HG03139 (cell line): ENCODE measurements at regions not wholly inside any gene's neighbourhood (a gene's known extent, or its start where the extent isn't known, plus 50 kb on each side); places are given as distances from the start of the nearest gene placed in this dataset.
"Not testable (repeated sequence)": the region's sequence is repeated elsewhere in the genome, so short reads cannot be mapped to it uniquely, and the experiment has no call there.

Experiments
- ATAC-seq: cut with Tn5 transposase; IDR thresholded peaks from one replicate; pipeline ENCODE4 v1.9.1; 2021; ENCODE audit not compliant: unreplicated experiment

DNA sequence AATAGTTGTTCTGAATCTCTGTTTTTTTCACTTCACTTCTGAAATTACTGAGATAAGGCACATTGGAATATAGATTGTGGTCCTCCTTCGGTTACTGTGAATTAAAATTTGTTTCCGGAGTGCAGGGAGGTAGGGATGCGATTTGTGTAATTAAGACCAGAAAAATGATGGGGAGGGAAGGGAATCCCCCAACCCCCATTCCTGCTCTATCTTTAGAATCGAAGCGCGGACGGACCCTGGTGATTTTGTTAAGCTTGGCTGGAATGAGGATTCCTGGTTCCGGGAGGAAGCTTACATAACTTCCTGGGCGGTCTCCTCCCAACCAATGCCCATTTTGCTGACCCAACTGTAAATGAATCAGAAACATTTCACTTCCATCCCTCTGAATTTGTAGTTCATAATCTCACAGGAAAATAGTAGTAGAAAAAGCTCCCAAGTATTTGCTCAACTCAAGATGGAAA is 220.1 kb upstream of the MSX2 start:
- no peak for ATAC-seq

GRCh38 chr5:174505621-174506020 is 218.8 kb upstream of the MSX2 start:
- no peak for ATAC-seq

DNA sequence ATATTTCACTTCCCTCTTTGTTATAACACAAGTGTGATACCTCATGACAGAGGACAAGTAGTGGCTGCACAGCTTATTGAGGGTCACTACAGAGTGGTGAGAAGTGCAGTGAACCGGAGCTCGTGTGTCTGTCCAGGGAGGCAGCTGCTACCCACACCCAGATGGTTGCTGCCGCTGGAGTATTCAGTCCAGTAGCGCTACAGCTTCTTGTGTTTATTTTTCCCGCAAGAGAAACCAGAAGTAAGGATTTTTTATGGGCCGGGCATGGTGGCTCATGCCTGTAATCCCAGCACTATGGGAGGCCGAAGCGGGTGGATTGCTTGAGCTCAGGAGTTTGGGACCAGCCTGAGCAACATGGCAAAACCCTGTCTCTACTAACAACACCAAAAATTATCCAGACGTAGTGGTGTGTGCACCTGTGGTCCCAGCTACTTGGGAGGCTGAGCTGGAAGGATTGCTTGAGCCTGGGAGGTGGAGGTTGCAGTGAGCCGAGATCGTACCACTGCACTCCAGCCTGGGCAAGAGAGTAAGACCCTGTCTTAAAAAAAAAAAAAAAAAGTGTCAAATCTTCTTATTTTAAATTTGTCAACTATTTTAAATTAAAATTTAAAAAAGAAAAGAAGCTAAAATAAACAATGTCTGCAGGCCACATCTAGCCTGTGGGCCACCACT is 213.5 kb upstream of the MSX2 start:
- ATAC-seq = not testable (repeated sequence)

DNA sequence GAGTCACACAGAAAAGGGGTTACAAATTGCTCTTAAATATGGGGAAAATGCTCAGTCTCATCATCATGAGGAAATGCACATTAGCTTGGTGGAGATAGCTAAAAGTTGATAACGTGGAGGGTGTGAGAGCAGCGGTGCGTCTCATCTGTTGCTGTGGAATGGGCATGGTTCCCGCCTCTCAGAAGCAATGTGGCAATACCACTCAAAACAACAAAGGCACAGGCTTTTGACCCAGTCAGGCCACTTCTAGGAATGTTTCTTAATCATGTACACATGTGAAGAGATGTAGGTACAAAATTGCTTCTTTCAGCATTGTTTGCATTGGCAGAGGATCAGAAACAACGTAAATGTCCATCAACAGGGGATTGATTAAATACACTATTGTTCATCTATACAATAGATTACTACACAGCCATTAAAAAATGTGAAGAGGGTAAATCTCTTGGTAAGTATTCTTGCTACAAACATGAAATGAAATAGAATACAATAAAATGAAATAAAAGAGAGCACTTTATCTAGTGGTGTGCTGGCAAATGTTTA is 212.6 kb upstream of the MSX2 start:
- no peak for ATAC-seq

DNA sequence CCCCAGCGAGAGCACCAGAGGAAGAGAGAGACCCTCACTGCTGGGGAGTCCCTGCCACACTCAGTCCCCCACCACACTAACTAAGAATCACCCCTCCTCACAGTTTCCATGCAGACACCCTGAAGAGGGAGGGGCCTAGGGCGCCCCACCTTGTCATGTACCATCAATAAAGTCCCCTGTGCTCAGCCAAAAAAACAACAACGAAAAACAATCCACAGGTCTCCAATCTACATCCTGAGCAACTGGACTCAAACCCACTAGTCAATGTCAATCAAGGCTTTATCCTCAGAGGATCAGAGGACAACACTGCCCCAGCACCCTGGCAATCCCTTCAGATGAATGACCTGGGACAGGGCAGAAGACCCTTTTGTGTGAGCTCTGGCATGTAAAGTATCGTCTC is 210.1 kb upstream of the MSX2 start:
- no peak for ATAC-seq

- no peak for ATAC-seq
Measured at GRCh38 chr5:174514983-174515394, 209.4 kb upstream of the MSX2 start.

DNA sequence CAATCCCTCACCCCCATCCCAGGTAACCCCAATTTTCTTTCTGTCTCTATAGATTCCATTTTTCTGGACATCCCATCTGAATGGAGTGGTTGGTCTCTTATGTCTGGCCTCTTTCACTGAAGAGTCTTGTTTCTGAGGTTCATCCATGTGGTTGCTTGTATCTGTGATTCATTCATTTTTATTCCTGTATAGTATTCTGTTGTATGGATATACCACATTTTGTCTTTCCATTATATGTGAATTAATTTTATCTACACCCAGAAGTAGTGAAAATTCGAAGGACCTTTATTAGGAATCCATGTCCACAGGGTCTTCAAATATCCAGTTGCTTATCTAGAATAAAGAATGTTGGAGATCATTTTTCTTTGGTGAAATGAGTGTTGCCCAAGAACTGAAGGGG is 207.6 kb upstream of the MSX2 start:
- ATAC-seq = no peak

DNA sequence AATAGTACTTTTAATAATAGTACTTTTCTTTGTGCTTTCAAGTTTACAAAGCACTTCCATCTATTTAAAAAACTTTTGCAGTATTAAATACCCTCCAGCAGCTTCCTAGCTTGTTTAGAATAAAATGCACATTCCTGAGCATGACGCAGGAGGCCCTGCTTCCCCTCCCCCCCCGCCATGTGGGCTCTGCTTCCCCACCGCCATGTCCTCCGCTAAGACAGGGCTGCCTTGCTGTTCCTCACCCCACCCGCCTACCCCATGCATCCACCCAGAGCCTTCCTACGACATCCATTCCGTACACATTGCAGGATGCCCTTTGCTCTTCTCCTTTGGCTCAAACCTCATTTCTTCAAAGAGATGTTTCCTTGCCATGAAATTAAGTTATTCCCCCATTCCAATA is 205.9 kb upstream of the MSX2 start:
- no peak for ATAC-seq

DNA sequence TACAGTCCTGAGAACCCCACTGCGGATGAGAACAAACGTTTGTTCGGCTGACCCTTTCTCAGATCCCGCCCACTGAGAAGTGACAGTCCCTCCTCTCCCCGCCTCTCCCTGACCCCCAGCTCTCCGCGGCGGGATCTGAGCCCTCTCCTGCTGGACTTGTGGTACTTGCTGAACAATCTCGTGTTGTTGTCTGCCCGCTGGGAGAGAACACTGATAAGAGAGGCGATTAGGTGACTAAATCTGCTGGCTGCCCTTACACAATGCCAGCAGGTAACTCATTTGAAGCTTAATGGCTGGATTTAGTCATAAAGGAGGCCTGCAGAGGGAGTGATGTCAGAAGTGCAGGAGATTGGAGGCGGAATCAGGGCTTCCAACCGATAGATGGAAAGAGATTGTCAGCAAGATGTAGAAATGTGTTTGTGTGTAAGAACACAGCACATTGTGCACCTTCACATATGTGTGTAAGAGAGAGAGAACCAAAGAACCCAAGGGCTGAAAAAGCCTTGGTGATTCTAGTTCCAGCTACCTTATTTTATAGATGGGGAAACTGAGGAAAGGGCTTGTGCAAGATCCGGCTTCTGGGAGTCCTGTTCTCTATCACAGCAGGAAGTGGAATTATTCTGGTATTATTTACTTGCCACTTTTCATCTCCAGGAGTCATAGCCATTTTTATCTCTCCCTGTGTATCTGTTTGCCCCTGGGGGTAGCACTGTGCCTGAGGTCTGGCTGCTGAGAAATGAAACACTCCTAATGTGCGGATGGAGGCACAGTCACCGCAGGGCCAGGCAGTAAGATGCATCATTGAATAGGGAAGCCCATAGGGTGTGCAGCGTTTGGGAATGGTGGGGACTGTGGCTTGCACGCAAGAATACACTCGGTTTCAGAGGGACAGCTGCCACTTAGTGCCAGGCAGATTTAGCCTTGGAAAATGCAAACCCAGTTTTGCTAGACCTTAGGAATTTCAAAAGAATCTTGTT is 203.7 kb upstream of the MSX2 start:
- no peak for ATAC-seq

DNA sequence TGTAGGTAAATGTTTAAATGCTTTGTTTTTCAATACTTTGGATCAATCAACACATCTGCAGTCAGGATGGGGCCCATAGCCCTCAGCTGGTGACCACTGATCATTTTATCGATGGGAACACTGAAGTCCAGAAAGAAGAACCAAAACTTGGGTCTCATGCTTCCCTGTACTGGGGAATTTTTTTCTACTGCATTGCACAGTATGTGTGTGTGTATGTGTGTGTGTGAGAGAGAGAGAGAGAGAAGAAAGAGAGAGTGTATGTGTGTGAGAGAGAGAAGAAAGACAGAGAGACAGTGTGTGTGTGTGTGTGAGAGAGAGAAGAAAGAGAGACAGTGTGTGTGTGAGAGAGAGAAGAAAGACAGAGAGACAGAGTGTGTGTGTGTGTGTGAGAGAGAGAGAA is 202.9 kb upstream of the MSX2 start:
- no peak for ATAC-seq

GRCh38 chr5:174522480-174523260 is 201.7 kb upstream of the MSX2 start:
- no peak for ATAC-seq

DNA sequence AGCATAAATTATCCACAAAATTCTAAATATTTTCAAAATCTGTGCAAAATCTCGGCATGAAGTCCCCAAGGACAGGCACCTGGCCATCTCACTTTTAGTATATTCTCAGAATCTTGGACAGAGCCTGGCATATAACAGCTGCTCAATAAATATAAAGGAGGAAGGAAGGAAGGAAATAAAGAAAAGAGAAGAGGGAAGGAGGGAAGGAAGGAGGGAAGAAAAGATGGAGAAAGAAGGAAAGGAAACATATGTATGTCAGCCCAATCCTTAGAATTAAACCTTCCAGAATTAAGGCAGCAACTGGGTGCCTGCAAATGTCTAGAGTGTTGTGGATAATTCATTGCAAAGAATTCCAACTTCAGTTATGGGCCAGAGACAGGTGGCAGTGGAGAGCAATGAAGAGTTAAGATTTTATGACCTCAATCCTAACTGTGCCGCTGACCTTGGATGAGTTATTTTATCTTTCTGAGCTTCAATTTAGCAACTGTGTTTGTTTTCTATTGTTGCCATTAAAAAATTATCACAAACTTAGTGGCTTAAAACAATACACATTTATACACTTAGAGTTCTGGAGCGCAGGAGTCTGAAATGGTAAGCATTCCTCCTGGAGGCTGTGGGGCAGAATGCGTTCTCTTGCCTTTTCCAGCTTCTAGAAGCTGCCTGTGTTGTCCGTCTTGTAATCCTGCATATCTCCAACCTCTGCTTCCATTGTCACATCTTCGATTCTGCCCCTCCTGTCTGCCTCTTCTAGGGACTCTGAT is 200.9 kb upstream of the MSX2 start:
- ATAC-seq = no peak

GRCh38 chr5:174524351-174524750 is 200.0 kb upstream of the MSX2 start:
- no peak for ATAC-seq

DNA sequence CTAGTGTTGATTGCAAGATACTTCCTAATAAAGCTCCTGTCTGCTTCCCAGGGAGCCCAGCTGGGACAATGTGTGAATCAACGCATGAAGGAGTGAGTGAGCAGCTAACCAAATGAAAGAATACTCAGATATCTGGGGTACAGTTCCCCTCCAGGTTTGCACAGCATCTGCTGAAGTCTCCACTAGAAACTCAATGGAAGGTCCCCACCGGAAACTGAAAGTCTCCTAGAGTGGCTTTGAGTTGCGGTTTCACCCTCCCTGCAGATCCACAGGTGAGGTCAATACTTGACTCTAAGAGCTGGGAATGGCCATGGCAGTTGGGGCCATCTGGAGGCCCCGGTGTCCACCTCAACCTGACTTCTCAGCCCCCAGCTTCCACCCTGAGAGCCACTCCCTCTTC is 198.2 kb upstream of the MSX2 start:
- no peak for ATAC-seq

DNA sequence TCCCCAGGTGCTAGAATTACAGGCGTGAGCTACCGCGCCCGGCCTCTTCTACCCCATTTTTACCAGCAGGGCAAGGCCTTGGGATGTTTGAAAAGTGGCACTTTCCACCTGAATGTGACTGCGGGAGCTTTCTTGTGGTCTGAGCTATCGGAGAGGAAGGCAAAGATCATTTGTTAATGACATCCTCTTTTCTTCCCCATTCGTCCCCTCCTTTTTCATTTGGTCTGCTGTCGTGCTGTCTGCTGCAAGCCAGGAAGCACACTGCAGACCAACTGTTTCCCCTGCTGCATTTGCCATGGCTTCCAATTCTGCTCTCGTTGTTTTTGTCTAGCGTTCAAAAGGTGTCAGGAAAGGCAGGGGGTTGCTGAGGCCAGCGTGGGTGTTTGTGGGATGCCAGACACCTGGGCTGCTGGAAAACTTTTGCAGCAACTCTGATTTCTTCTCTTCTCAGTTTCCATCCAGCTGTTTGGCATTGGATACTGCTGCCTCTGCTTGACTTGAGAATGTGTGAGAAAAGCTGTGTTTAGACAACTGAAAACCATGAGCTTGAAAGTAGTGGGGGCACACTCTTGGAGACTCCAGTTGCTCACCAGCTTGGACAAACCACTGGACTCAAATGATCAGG is 196.4 kb upstream of the MSX2 start:
- ATAC-seq = no peak

DNA sequence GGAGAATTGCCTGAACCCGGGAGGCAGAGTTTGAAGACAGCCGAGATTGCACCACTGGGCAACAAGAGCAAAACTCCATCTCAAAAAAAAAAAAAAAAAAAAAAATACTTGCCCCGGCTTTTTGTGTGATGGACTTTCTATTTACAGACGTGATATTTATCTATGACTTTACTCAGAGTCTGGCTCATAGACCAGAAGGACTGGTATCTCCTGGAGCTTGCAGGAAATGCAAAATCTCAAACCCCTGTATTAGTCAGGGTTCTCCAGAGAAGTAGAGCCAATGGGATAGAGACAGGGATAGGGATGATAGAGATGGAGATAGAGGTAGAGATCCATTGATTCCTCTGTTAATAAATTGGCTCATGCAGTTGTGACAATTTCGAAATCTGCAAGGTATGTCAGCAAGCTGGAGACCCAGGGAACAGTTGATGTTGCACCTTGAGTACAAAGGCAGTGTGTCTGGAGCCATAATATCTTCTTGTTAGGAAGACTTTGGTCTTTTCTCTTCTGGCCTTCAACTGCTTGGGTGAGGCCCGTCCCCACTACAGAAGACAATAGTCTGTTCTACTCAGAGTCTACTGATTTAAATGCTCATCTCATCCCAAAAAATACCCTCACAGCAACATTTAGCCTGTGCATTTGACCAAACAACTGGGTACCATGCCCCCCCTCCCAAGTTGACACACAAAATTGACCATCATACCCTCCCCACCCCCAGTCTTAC is 195.4 kb upstream of the MSX2 start:
- ATAC-seq = no peak

- ATAC-seq = no peak
Measured at GRCh38 chr5:174529925-174530681, 194.3 kb upstream of the MSX2 start.

DNA sequence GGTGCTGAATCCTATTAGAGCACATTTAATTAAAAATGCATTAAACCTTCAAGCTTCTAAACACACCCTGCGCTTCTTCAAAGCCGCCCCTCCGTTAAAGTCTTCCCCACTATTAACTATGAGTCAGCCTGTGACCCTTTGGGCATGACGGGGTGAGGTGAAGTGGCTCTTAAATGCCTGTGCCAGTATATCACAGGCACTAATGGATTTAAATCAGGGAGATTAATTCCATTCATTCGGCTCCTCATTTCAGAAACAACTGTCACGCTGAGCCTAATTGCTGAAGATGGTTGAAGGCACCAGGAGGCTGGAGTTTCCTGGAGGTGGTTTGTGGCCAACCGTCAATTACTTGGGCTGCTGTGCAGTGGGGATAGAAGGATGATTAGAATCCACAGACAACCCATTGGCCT is 192.6 kb upstream of the MSX2 start:
- ATAC-seq = no peak
